HepG2 (cell line): ENCODE measurements at regions not wholly inside any gene's neighbourhood (a gene's known extent, or its start where the extent isn't known, plus 50 kb on each side); places are given as distances from the start of the nearest gene placed in this dataset.

ENCODE experiments used
- ATAC-seq: fragments of 200-7000 bp; cut with Tn5 transposase; 3 replicates; pipeline ENCODE4 v1.9.1; 2020; ENCODE audit warnings: mild to moderate bottlenecking, moderate library complexity
- BruUV-seq: library from RNA; stranded (reverse); fragments of 400-500 nt; replicated peaks from 2 replicates; lab custom pipeline; 2021; lab: Mats Ljungman, UMichigan
- CTCF ChIA-PET: fragments of 300-600 bp; formaldehyde crosslinking; extraction: SDS; loops from one replicate; lab custom pipeline; 2021; ENCODE audit warnings: low total read pairs, inconsistent platforms, low intra/inter-chr PET ratio; lab: Yijun Ruan, JAX
- POLR2A ChIA-PET: fragments of 350-600 bp; sonication (Branson Sonifier 250); formaldehyde crosslinking; loops from one replicate; lab custom pipeline; 2020; ENCODE audit warnings: antibody characterized with exemption, inconsistent platforms; lab: Yijun Ruan, JAX
- DNase-seq: peaks from one replicate; pipeline ENCODE4 v3.0.0-alpha.2; 2015; ENCODE audit warnings: low spot score
- FAIRE-seq: peaks from 3 replicates; lab custom pipeline; 2011; peaks lifted over from hg19 to GRCh38; lab: Jason Lieb, UNC
- H2AFZ ChIP-seq: one replicate; pipeline ENCODE4 v1.6.1; 2011; ENCODE audit warnings: low read length, inconsistent platforms
- H3K27ac ChIP-seq: fragments of 300-600 bp; 3 replicates; pipeline ENCODE4 v1.8.0; 2011; ENCODE audit warnings: mixed run types, mild to moderate bottlenecking, mixed read lengths, low read length, inconsistent platforms; ENCODE audit not compliant: insufficient read depth; ENCODE audit errors: extremely low read length
- H3K27me3 ChIP-seq, 2 experiments: fragments of 200-600 bp in 1 of 2; 2 replicates in 1 of 2; 3 replicates in 1 of 2; pipeline versions ENCODE4 v1.6.0 to v1.8.0; 2011; ENCODE audit warnings: low read length in 2 of 2, mild to moderate bottlenecking in 2 of 2, moderate library complexity in 2 of 2, inconsistent platforms in 1 of 2; ENCODE audit not compliant: insufficient read depth in 2 of 2, control insufficient read depth in 1 of 2
- H3K36me3 ChIP-seq, 2 experiments: fragments of 200-600 bp in 1 of 2; replicated peaks in 1 of 2; 2 replicates in 1 of 2; 3 replicates in 1 of 2; pipeline versions ENCODE4 v1.5.1 to v1.8.0; 2011; ENCODE audit warnings: low read length in 2 of 2, inconsistent platforms in 1 of 2; ENCODE audit not compliant: insufficient read depth in 2 of 2, control insufficient read depth in 1 of 2
- H3K4me1 ChIP-seq: 2 replicates; pipeline ENCODE4 v1.5.1; 2012; ENCODE audit warnings: low read length, inconsistent platforms; ENCODE audit not compliant: insufficient read depth
- H3K4me2 ChIP-seq: 2 replicates; pipeline ENCODE4 v1.6.0; 2011; ENCODE audit warnings: low read depth, low read length, inconsistent platforms
- H3K4me3 ChIP-seq, 3 experiments: fragments of 200-600 bp in 1 of 3; sonication (generic), shearing (Covaris generic) in 1 of 3; replicated peaks in 1 of 3; 2 replicates each; pipeline ENCODE4 v1.5.1; 2011 to 2016; ENCODE audit warnings: low read length in 3 of 3, inconsistent platforms in 2 of 3, low read depth in 2 of 3, mild to moderate bottlenecking in 2 of 3, control low read depth in 1 of 3, mixed read lengths in 1 of 3; ENCODE audit not compliant: insufficient read depth in 1 of 3
- H3K79me2 ChIP-seq: one replicate; pipeline ENCODE4 v1.6.1; 2011; ENCODE audit warnings: low read length, inconsistent platforms; ENCODE audit not compliant: insufficient read depth
- H3K9ac ChIP-seq: 2 replicates; pipeline ENCODE4 v1.6.0; 2011; ENCODE audit warnings: mild to moderate bottlenecking, low read depth, low read length, inconsistent platforms; ENCODE audit not compliant: insufficient read depth
- H3K9me3 ChIP-seq: 2 replicates; pipeline ENCODE4 v1.5.1; 2012; ENCODE audit warnings: mild to moderate bottlenecking, low read length
- H4K20me1 ChIP-seq: 2 replicates; pipeline ENCODE4 v1.6.0; 2011; ENCODE audit warnings: inconsistent platforms, mild to moderate bottlenecking, low read length, moderate library complexity; ENCODE audit not compliant: insufficient read depth
- ARID3A ChIP-seq: IDR thresholded peaks from 2 replicates; pipeline ENCODE4 v1.6.1; 2012; ENCODE audit warnings: low read depth, low read length, improper control_type of control experiment
- BCL3 ChIP-seq: sonication (generic); formaldehyde crosslinking; IDR thresholded peaks from 2 replicates; pipeline ENCODE4 v1.5.1; 2020; ENCODE audit warnings: mild to moderate bottlenecking, missing genetic modification reagents, moderate library complexity
- DR1 ChIP-seq: sonication (generic); formaldehyde crosslinking; IDR thresholded peaks from 2 replicates; pipeline ENCODE4 v1.8.0; 2021; ENCODE audit warnings: mild to moderate bottlenecking, missing genetic modification reagents, inconsistent platforms
- GLI4 ChIP-seq: sonication (generic); formaldehyde crosslinking; IDR thresholded peaks from 2 replicates; pipeline ENCODE4 v1.5.1; 2020; ENCODE audit warnings: missing genetic modification reagents, mild to moderate bottlenecking, moderate library complexity, borderline replicate concordance
- HIC2 ChIP-seq: sonication (generic); formaldehyde crosslinking; IDR thresholded peaks from 2 replicates; pipeline ENCODE4 v1.9.0; 2022; ENCODE audit warnings: low read depth, missing genetic modification reagents
- HNRNPK ChIP-seq: fragments of 200-400 bp; formaldehyde crosslinking; IDR thresholded peaks from 2 replicates; pipeline ENCODE4 v1.6.1; 2018; ENCODE audit warnings: low read length, low read depth, moderate library complexity, mild to moderate bottlenecking; ENCODE audit not compliant: poor library complexity, severe bottlenecking
- HOXA5 ChIP-seq: sonication (generic); formaldehyde crosslinking; IDR thresholded peaks from 2 replicates; pipeline ENCODE4 v1.4.0; 2020; ENCODE audit warnings: missing genetic modification reagents
- JUN ChIP-seq: sonication (generic); formaldehyde crosslinking; IDR thresholded peaks from 2 replicates; pipeline ENCODE4 v1.4.0; 2020; ENCODE audit warnings: mild to moderate bottlenecking, missing genetic modification reagents
- PAXIP1 ChIP-seq: sonication (generic); formaldehyde crosslinking; conservative IDR thresholded peaks from 2 replicates; pipeline ENCODE4 v1.4.0; 2020; ENCODE audit warnings: mild to moderate bottlenecking, missing genetic modification reagents, moderate library complexity
- PCBP2 ChIP-seq: fragments of 200-400 bp; formaldehyde crosslinking; optimal IDR thresholded peaks from 2 replicates; pipeline ENCODE3; 2018; ENCODE audit warnings: low read length, low read depth; ENCODE audit not compliant: poor library complexity, severe bottlenecking
- RORA ChIP-seq: sonication (generic); formaldehyde crosslinking; IDR thresholded peaks from 2 replicates; pipeline ENCODE4 v1.5.0; 2020; ENCODE audit warnings: mild to moderate bottlenecking, missing genetic modification reagents, moderate library complexity
- STAT5B ChIP-seq: sonication (generic); formaldehyde crosslinking; IDR thresholded peaks from 2 replicates; pipeline ENCODE4 v1.4.0; 2020; ENCODE audit warnings: missing genetic modification reagents
- ZNF331 ChIP-seq: sonication (generic); formaldehyde crosslinking; IDR thresholded peaks from 2 replicates; pipeline ENCODE4 v1.4.0; 2020; ENCODE audit warnings: missing genetic modification reagents
- ZNF383 ChIP-seq: sonication (generic); formaldehyde crosslinking; IDR thresholded peaks from 2 replicates; pipeline ENCODE4 v1.4.0; 2020; ENCODE audit warnings: missing genetic modification reagents, mild to moderate bottlenecking, borderline replicate concordance
- ZNF468 ChIP-seq: sonication (generic); formaldehyde crosslinking; IDR thresholded peaks from 2 replicates; pipeline ENCODE4 v1.8.0; 2022; ENCODE audit warnings: mild to moderate bottlenecking, moderate library complexity, missing genetic modification reagents
- WGBS: methylation state at CpG from one replicate; pipeline ENCODE4 v1.1.6; 2017; ENCODE audit warnings: low lambda C conversion rate; 5-methylcytosine and 5-hydroxymethylcytosine counted together
- in situ Hi-C: cut with HindIII; loops from 2 replicates; pipeline ENCODE4 v1.10.0; 2017; ENCODE audit warnings: low pct_unique_long_range_greater_than_20kb; ENCODE audit not compliant: extremely low pct_ligation_motif_present
- intact Hi-C: fragments of 100-400 bp; cut with micrococcal nuclease; formaldehyde crosslinking; loops from one replicate; pipeline ENCODE4 v1.10.0; 2022; ENCODE audit not compliant: unreplicated experiment

GRCh38 chr2:47309952-47310800 is 58.9 kb upstream of the EPCAM start:
- H3K4me2 ChIP-seq: peak overlapping the region; percentile 90
- no peaks in the 10 kb centered on the region for H3K27me3 ChIP-seq
- peaks cover 95% of the 10 kb centered on the region for H3K4me1 ChIP-seq
- ChIA-PET POLR2A (interaction anchor here (0.5 to 2.0 kb wide), 13 partner anchors 11 to 443 kb away, joined by 3 to 13 read pairs (median 5); partner anchors contain the start of gene MCFD2), CTCF (no interaction called here)
- TSS peak; percentile 78 for BruUV-seq
- intact Hi-C loops (loop anchor here (1.0 to 2.0 kb wide), 2 partner anchors 37 to 231 kb away; no protein-coding TSS in a partner anchor), in situ Hi-C loops (no loop called here)
- H3K4me3 ChIP-seq: peak overlapping the region; percentile 14 to 59 (median 45)
- WGBS: 0% methylated on average over 9 of the region's 9 CpGs
- no peaks in the 10 kb centered on the region for H3K36me3 ChIP-seq
- peak; percentile 96 for DNase-seq
- no peaks in the 10 kb centered on the region for H3K9me3 ChIP-seq
- no peak overlapping the region for H2AFZ ChIP-seq
- no peaks in the 10 kb centered on the region for H4K20me1 ChIP-seq
- ATAC-seq: peak; percentile 83
- peak overlapping the region; percentile 77 for H3K27ac ChIP-seq
- H3K9ac ChIP-seq: peak overlapping the region; percentile 61
- peak; percentile 99 for FAIRE-seq
- H3K79me2 ChIP-seq: no peaks in the 10 kb centered on the region
- no peak for TF ChIP-seq STAT5B (CRISPR knock-in tag)
- 0 out of 2 replicates have a peak, but pooled peaks have one; percentile 51 for TF ChIP-seq RORA
- TF ChIP-seq ARID3A: no peak
- TF ChIP-seq HIC2 (CRISPR knock-in tag): no peak
- peak; percentile 90 for TF ChIP-seq PAXIP1 (CRISPR knock-in tag)
- peak; percentile 58; the same call in 1 of the 2 replicates for TF ChIP-seq JUN (CRISPR knock-in tag)
- TF ChIP-seq DR1 (CRISPR knock-in tag): no peak
- no peak for TF ChIP-seq BCL3 (CRISPR knock-in tag)
- peak; percentile 55 for TF ChIP-seq PCBP2
- no peak for TF ChIP-seq GLI4 (CRISPR knock-in tag)
- TF ChIP-seq ZNF468 (CRISPR knock-in tag): no peak
- TF ChIP-seq ZNF383 (CRISPR knock-in tag): no peak
- peak; percentile 58 for TF ChIP-seq ZNF331 (CRISPR knock-in tag)
- peak; percentile 57 for TF ChIP-seq HOXA5 (CRISPR knock-in tag)
- no peak for TF ChIP-seq HNRNPK
